DMS153 treated with DMSO at 0.1 percent for 48 hours (cell line): ENCODE measurements at regions not wholly inside any gene's neighbourhood (a gene's known extent, or its start where the extent isn't known, plus 50 kb on each side); places are given as distances from the start of the nearest gene placed in this dataset.

Experiments used
- DNase-seq: peaks from one replicate; lab custom pipeline; 2025; ENCODE audit not compliant: unreplicated experiment; lab: John Stamatoyannopoulos, UW

DNA sequence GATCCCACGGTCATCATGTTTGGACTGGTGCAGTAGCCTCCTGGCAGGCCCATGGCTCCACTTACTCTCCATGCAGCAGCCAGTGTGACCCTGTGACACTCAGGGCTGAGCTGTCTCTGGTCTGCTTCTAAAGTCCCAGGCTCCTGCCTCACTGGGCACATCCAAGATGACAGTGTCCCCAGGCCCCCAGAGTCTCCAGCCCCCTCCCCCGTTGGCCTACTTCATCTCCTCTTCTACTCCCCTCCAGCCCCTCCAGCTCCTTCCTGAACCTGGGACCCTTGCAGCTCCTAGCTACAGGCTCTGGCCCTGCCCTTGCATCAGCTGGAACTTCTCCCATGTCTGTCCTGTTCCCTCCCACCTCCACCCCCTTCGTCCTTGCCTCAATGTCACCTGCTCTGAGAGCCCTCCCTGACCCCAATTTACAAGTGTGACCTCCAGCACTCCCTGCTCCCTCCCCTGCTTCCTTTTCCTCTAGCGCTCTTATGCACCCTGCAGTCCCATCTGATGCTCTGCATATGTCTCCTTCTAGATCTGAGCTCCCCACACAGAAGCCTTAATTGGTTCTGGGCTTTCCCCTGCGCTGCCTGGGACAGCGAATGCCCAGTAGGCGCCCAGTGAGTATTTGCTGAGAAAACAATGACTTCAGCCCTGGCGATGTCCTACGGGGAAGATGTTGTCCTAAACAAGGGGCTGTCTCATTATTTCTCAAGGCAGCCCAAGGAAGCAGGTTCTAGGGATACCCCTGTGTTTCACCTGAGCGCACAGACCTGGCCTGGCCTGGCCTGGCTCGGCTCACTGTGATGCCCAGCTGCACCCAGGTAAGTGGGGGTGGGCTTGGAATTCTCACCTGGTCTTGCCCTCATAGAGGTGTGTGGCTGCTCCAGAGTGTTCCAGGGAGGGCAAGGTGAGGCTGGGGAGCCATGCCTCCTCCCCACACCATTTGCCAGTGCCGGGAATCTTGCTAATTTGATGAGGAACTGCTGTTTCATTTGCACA is 600.6 kb downstream of the PTPRU start:
- DNase-seq, result no peak

- no peak for DNase-seq
These were observed 599.6 kb downstream of the PTPRU start for GRCh38 chr1:29835874-29836273.

GRCh38 chr1:29835406-29835805 is 599.1 kb downstream of the PTPRU start:
- DNase-seq, result peak; percentile 49

- DNase-seq, result peak; percentile 46
These were observed 597.3 kb downstream of the PTPRU start for GRCh38 chr1:29833581-29833980.

DNA sequence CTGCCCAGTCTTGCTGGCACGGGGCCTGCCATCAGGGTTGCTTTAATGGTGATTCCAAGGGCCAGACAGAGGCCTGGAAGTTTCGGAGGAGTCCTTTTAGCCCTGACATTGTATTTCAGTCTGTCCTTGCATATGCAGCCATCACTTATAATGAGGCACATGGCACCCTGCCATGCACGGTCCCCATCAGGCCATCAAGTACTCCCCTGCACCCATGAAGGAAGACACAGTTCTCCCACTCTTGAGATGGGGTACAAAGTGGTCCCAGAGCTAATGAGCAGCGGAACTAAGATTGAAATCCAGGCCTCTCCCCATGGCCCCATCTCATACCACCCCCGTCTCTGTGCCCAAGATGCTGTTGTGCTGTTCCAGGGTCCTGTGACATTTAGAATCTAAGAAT is 596.6 kb downstream of the PTPRU start:
- no peak for DNase-seq

- no peak for DNase-seq
These were observed 596.1 kb downstream of the PTPRU start for GRCh38 chr1:29832471-29832870.

- DNase-seq, result no peak
These were observed 595.3 kb downstream of the PTPRU start for GRCh38 chr1:29831500-29832117.

DNA sequence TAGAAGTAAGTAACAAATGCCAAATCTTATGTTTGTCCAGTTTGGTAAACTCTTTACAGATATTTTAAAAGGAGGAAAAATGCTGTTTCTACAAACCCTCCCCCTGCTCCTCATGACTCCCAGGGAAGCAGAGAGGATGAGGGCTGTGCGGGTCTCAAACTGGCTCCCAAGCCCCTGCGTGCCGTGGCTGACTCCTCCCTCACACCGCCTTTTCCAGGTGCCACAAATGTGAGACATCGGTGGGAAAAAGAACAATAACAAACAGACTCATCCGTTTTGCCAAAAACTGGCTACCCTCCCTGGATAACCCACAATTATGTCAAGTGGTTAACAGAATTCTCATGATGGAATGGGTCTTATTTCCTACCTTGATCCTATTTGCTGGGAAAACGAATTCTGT is 594.6 kb downstream of the PTPRU start:
- DNase-seq, result no peak

DNA sequence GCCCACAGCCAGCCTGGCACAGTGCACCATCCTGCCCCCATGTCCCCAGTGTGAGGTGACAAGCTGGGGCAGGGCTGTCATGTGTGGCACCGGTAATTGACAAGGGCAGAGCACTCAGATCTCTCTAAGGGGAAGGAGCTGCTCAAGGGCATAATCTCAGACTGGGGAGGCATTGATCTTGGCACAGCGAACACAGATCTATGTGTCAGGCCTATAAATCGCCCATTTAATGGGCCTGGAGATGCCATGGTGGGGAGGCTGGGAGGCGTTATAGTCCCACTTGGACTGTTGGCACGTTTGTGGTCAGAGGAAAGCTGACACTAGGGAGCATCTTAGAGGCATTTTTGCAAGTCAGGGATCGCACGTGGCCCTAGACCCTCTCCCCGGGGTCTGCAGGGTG is 594.1 kb downstream of the PTPRU start:
- no peak for DNase-seq

DNA sequence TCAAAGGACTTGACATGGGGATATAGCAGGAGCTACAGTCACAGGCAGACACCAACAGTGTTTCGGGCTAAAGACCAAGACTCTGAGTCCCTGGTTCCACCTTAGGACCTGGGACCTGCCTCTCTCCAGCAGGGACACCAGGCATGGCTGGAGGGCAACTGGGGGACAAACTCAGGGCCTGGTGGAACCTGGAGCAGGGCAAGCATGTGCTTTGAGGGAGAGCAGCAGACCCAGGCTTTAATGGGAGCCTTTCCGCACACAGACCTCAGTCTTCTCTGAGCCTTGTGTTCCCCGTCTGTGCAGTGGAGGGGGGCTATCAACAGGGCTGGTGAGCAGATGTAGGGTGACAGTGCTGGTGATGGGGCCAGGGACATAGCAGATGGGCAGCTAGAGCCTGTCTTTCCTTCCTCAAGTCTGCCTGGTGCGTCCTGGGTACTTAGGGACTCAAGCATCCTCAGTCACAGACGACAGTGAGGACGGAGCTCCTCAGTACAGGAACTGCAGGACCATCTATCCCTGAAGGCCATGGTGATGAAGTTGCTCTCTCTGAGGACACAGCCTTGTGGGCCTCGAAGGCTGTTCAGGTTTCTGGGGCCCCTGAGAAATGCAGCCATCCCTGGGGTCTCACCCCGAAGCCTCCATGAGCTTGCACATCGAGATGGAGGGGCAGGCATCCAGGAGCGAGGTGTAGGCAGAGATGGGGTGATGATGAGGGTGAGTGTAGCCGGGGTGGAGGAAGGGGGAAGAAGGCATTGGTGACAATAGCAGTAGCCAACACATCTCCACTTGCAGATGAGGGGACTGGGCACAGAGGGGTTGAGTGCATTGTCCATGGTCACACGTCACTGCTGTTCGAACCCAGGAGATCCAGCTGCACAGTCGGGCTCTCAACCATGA is 593.4 kb downstream of the PTPRU start:
- DNase-seq, result no peak

- DNase-seq, result no peak
These were observed 592.5 kb downstream of the PTPRU start for GRCh38 chr1:29828526-29829447.

DNA sequence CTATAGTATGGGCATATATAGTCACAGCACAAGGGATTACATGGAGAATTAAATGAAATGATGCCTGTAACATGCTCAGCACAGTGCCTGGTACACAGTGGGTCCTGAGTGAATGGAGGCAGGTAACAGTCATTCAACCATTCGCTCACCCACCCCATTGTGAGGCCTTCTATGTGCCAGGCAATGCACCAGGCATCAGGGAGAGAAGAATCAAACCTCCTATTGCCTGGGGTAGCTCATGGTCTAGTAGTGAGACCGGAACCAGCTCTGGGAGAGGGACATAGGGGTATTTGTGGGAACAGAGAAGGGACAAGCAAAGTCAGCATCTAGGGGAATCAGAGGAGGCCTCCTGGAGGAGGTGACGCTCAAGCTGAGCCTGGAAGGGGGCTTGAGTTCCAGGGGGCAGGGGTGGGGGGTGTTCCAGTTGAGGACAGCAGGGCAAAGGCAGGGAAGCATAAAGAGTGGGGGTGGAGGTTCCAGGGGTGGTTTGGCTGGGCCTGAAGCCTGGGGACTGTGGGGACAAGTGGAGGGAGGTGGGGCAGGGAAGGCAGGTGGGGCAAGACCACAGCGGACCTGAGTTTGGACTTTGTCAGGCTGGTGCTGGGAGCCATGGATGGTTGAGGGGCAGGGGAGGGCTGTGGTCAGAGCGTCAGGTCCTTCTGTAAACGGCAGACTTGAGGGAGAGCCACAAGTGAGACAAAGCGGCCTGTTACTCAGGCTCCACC is 591.6 kb downstream of the PTPRU start:
- no peak for DNase-seq

- no peak for DNase-seq
These were observed 591.0 kb downstream of the PTPRU start for GRCh38 chr1:29827237-29827750.

DNA sequence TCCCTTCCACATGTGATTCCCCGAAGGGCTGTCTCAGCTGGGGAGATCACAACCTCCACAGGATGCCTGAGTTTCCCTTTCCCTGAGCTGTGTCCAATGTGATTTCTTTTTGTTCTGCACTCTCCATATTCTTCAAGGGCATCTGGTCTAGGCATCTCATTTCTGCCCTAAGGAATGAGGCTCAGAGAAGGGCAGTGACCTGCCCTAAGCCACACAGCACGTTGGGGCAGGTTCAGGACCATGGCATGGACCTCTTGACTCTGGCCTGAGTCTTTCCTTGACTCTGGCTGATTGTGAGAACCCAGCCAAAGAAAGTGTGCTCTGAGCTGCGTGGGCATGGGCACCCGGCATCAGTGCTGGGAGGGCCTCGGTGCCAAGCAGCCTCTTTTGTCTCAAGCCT is 590.3 kb downstream of the PTPRU start:
- DNase-seq, result no peak

DNA sequence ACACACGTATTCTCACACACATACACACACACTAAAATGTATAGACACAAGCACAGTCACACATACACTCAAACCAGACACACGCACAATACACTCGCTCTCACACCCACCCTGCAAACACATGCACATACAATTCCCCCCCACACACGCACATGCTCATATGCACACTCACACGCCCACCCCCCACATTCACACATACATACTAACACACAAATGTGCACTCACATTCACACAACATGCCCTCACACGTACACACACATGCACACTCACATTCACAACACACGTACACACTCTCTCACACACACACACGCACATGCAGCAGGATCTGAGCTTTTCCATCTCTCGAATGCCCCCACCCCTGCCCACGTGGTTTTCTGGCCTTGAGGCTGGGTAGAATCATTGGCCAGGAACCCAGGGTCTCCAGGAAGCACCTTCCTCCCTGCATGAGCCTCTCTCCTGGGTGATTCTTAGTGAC is 589.7 kb downstream of the PTPRU start:
- no peak for DNase-seq

DNA sequence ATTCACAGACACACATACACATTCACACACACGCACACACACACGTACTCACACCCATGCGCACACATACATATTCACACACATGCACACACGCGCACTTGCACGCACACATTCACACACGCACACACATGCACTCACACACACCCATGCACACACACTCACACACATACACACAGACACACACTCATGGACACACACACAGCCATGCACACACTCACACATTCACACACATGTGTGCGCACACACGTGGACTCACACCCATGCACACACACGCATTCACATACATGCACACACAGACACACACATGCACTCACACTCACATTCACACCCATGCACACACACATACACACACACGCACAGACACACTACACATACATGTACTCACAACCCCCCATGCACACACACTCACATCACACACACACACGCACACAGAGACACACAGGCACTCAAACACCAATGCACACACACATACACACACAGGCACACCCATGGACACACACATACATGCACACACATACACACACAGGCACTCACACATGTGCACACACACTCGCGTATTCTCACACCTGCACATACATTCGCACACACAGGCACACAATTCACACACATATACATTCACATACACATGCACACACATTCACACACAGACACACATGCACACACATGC is 589.1 kb downstream of the PTPRU start:
- DNase-seq, result no peak

DNA sequence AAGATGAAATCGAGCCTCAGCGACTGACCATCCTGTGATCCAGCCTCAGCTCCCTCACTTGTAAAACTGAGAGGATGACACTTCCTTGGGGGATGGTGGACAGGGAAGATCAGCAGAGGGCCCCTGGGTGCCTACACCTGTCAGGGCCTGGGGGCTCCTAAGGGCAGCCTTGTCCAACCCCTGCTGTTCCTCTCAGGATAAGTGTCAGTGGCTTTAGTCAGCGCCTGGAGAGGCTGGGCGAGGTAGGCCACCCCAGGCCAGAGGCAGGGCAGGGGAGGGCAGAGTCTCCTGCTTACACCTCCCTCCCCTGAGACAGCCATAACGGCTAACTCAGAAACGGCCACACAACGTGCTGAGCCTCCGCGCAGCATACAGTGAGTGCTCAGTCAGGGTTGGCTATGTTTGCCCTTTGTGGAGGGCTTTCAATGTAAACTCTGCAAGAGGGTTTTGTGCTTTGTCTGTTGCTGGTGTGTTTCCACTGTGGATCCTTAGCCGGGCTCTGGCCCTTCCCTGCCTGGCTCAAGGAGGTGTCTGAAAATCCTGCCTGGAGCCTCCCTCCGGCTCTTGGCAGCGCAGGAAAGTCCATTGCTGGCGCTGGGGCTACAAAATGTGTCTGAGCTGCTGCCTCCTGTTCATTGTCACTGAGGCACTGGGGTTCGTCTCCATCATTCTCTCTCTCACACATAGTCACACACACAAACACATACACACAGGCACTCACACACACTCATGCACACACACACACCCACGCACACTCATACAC is 588.4 kb downstream of the PTPRU start:
- peak; percentile 39 for DNase-seq

GRCh38 chr1:29824025-29824424 is 587.7 kb downstream of the PTPRU start:
- DNase-seq, result no peak
